K562 (cell line): ENCODE measurements at regions not wholly inside any gene's neighbourhood (a gene's known extent, or its start where the extent isn't known, plus 50 kb on each side); places are given as distances from the start of the nearest gene placed in this dataset.

Experiments used
- ATAC-seq: fragments of 200-7000 bp; cut with Tn5 transposase; 3 replicates; pipeline ENCODE4 v1.9.1; 2020; ENCODE audit warnings: moderate library complexity
- BruUV-seq: library from RNA; stranded (reverse); fragments of 400-500 nt; replicated peaks from 2 replicates; lab custom pipeline; 2021; lab: Mats Ljungman, UMichigan
- CTCF ChIA-PET: fragments of 300-600 bp; formaldehyde crosslinking; extraction: SDS; loops from one replicate; lab custom pipeline; 2021; ENCODE audit warnings: low intra/inter-chr PET ratio; lab: Yijun Ruan, JAX
- POLR2A ChIA-PET: fragments of 300-600, 350-650 bp; sonication (Branson Sonifier 250); formaldehyde crosslinking; extraction: SDS; loops from one replicate; lab custom pipeline; 2021; ENCODE audit warnings: antibody characterized with exemption, inconsistent platforms; lab: Yijun Ruan, JAX
- DNase-seq, 4 experiments: peaks; one replicate each; pipeline versions ENCODE4 v3.0.0 to v3.0.0-alpha.2; 2011 to 2018; ENCODE audit warnings: low spot score in 3 of 4, mixed read lengths in 3 of 4; ENCODE audit errors: extremely low read depth in 1 of 4
- FAIRE-seq: peaks from 2 replicates; lab custom pipeline; 2011; peaks lifted over from hg19 to GRCh38; lab: Jason Lieb, UNC
- H2AFZ ChIP-seq: 2 replicates; pipeline ENCODE4 v1.6.0; 2011; ENCODE audit warnings: low read depth, low read length, control low read depth, inconsistent platforms
- H3K27ac ChIP-seq: fragments of 200-600 bp; 3 replicates; pipeline ENCODE4 v1.8.0; 2011; ENCODE audit warnings: low read depth, mild to moderate bottlenecking, control low read depth, inconsistent platforms, low read length, moderate library complexity, mixed read lengths; ENCODE audit errors: extremely low read depth
- H3K27me3 ChIP-seq, 2 experiments: fragments of 300-600 bp in 1 of 2; 2 replicates in 1 of 2; 3 replicates in 1 of 2; pipeline versions ENCODE4 v1.6.0 to v1.8.0; 2011; ENCODE audit warnings: inconsistent platforms in 2 of 2, low read length in 2 of 2, mild to moderate bottlenecking in 1 of 2, mixed read lengths in 1 of 2, moderate library complexity in 1 of 2; ENCODE audit not compliant: control insufficient read depth in 2 of 2, insufficient read depth in 2 of 2
- H3K36me3 ChIP-seq: fragments of 300-600 bp; 3 replicates; pipeline ENCODE4 v1.8.0; 2011; ENCODE audit warnings: mild to moderate bottlenecking, low read length, inconsistent platforms; ENCODE audit not compliant: control insufficient read depth, insufficient read depth
- H3K4me1 ChIP-seq, 2 experiments: fragments of 200-600 bp in 1 of 2; replicated peaks in 1 of 2; 2 replicates in 1 of 2; 3 replicates in 1 of 2; pipeline versions ENCODE4 v1.5.1 to v1.8.0; 2011; ENCODE audit warnings: inconsistent platforms in 2 of 2, low read length in 2 of 2, mild to moderate bottlenecking in 1 of 2, mixed read lengths in 1 of 2, moderate library complexity in 1 of 2; ENCODE audit not compliant: control insufficient read depth in 2 of 2, insufficient read depth in 2 of 2
- H3K4me2 ChIP-seq: 2 replicates; pipeline ENCODE4 v1.6.1; 2011; ENCODE audit warnings: low read length, control low read depth, inconsistent platforms, mixed read lengths; ENCODE audit not compliant: insufficient read depth
- H3K4me3 ChIP-seq: fragments of 200-600 bp; sonication (generic), shearing (Covaris generic); 2 replicates; pipeline ENCODE4 v1.5.1; 2016; ENCODE audit warnings: control low read depth, inconsistent platforms
- H3K79me2 ChIP-seq: fragments of 200-600 bp; 3 replicates; pipeline ENCODE4 v1.8.0; 2011; ENCODE audit warnings: low read length, inconsistent platforms; ENCODE audit not compliant: control insufficient read depth, insufficient read depth
- H3K9ac ChIP-seq, 2 experiments: 2 replicates each; pipeline versions ENCODE4 v1.6.0 to v1.6.1; 2011; ENCODE audit warnings: low read depth in 2 of 2, low read length in 2 of 2, control low read depth in 1 of 2, inconsistent platforms in 1 of 2, mild to moderate bottlenecking in 1 of 2, mixed read lengths in 1 of 2; ENCODE audit not compliant: insufficient read depth in 1 of 2
- H3K9me1 ChIP-seq: one replicate; pipeline ENCODE4 v1.6.0; 2011; ENCODE audit warnings: inconsistent platforms, mild to moderate bottlenecking, low read length, moderate library complexity; ENCODE audit not compliant: control insufficient read depth, insufficient read depth
- H3K9me3 ChIP-seq: replicated peaks from 2 replicates; pipeline ENCODE4 v1.5.1; 2011; ENCODE audit warnings: low read depth, low read length, inconsistent platforms; ENCODE audit not compliant: control insufficient read depth, insufficient read depth
- H4K20me1 ChIP-seq: replicated peaks from 2 replicates; pipeline ENCODE4 v1.6.1; 2011; ENCODE audit warnings: low read length, inconsistent platforms, mixed read lengths; ENCODE audit not compliant: control insufficient read depth, insufficient read depth
- CEBPZ ChIP-seq: fragments of 150-350 bp; IDR thresholded peaks from 2 replicates; pipeline ENCODE4 v1.6.1; 2014; ENCODE audit warnings: low read depth, mild to moderate bottlenecking, low read length, borderline replicate concordance
- HNRNPUL1 ChIP-seq: fragments of 200-400 bp; formaldehyde crosslinking; IDR thresholded peaks from 2 replicates; pipeline ENCODE4 v1.6.1; 2017; ENCODE audit warnings: low read length
- PHB2 ChIP-seq: fragments of 450-650 bp; IDR thresholded peaks from 2 replicates; pipeline ENCODE4 v1.6.1; 2017; ENCODE audit warnings: low read depth
- RFX5 ChIP-seq: IDR thresholded peaks from 2 replicates; pipeline ENCODE4 v1.6.1; 2011; ENCODE audit warnings: low read depth, mild to moderate bottlenecking, improper control_type of control experiment, low read length
- SREBF2 ChIP-seq: sonication (generic); formaldehyde crosslinking; IDR thresholded peaks from 2 replicates; pipeline ENCODE4 v1.4.0; 2020; ENCODE audit warnings: mild to moderate bottlenecking, missing genetic modification reagents
- WGBS: fragments of 100-300 bp; shearing (Covaris generic); methylation state at CpG from one replicate; pipeline ENCODE4 v1.1.6; 2016; ENCODE audit warnings: low coverage, mixed read lengths; ENCODE audit not compliant: insufficient coverage; ENCODE audit errors: missing lambda C conversion rate; 5-methylcytosine and 5-hydroxymethylcytosine counted together
- in situ Hi-C: fragments of 300-500 bp; cut with MboI; formaldehyde crosslinking; loops from 4 replicates; pipeline ENCODE4 v1.15.0; 2018; ENCODE audit warnings: inconsistent platforms, mixed read lengths
- intact Hi-C: fragments of 100-400 bp; cut with micrococcal nuclease; formaldehyde crosslinking; loops from 2 replicates; pipeline ENCODE4 v1.14.2; 2022

GRCh38 chr13:99648927-99649326 lies 147.7 kb downstream of the TM9SF2 start:
- H3K4me3 ChIP-seq: no peak overlapping the region
- CTCF ChIA-PET: no interaction called here
- intact Hi-C loops (no loop called here), in situ Hi-C loops (no loop called here)
- H3K27ac ChIP-seq: no peak overlapping the region
- DNase-seq: no peak
- BruUV-seq: no TSS peak
- TF ChIP-seq RFX5 (no peak), CEBPZ (no peak), PHB2 (no peak), HNRNPUL1 (no peak), SREBF2 (no peak)
- no peak for ATAC-seq
- no peaks in the 10 kb centered on the region for H3K4me1 ChIP-seq
- H4K20me1 ChIP-seq: peaks cover 16% of the 10 kb centered on the region
- no peaks in the 10 kb centered on the region for H3K79me2 ChIP-seq
- H3K9ac ChIP-seq: no peak overlapping the region
- no peaks in the 10 kb centered on the region for H3K9me3 ChIP-seq
- FAIRE-seq: no peak
- POLR2A ChIA-PET: interaction anchor here (0.5 kb wide), 1 partner anchor 526 kb away, joined by 4 read pairs; no protein-coding TSS in a partner anchor
- 25% methylated on average over 4 of the region's 4 CpGs for WGBS
- H3K36me3 ChIP-seq: no peaks in the 10 kb centered on the region
- no peak overlapping the region for H2AFZ ChIP-seq
- H3K9me1 ChIP-seq: no peaks in the 10 kb centered on the region
- no peak overlapping the region for H3K4me2 ChIP-seq
- peaks cover 0 to 5% of the 10 kb centered on the region in 2 experiments; a peak in 1 of 5 replicates for H3K27me3 ChIP-seq
